Choroid plexus epithelial cell (primary cell): ENCODE measurements at regions not wholly inside any gene's neighbourhood (a gene's known extent, or its start where the extent isn't known, plus 50 kb on each side); places are given as distances from the start of the nearest gene placed in this dataset.

Experiments
- DNase-seq: peaks from one replicate; pipeline ENCODE4 v3.0.0-alpha.2; 2010; ENCODE audit warnings: low read depth
- H3K4me3 ChIP-seq: 2 replicates; pipeline ENCODE4 v1.5.1; 2011; ENCODE audit warnings: low read depth, mild to moderate bottlenecking, control low read depth, low read length, moderate library complexity
- CTCF ChIP-seq: conservative IDR thresholded peaks from 2 replicates; pipeline ENCODE4 v1.5.1; 2011; ENCODE audit warnings: low read depth, mild to moderate bottlenecking, control low read depth, inconsistent platforms, low read length, moderate library complexity

GRCh38 chr13:21757763-21758162, 86.9 kb downstream of the FGF9 start:
- H3K4me3 ChIP-seq, result no peak overlapping the region
- DNase-seq, result no peak
- TF ChIP-seq CTCF, result no peak

- no peak for DNase-seq
- TF ChIP-seq CTCF, result no peak
- no peak overlapping the region for H3K4me3 ChIP-seq
Observed at GRCh38 chr13:21758441-21758840, 87.6 kb downstream of the FGF9 start.

- TF ChIP-seq CTCF, result no peak
- H3K4me3 ChIP-seq, result no peak overlapping the region
- no peak for DNase-seq
Observed at GRCh38 chr13:21759463-21759862, 88.6 kb downstream of the FGF9 start.

- DNase-seq, result no peak
- H3K4me3 ChIP-seq, result no peak overlapping the region
- no peak for TF ChIP-seq CTCF
Observed at GRCh38 chr13:21759911-21760310, 89.0 kb downstream of the FGF9 start.

- no peak for DNase-seq
- H3K4me3 ChIP-seq, result no peak overlapping the region
Observed at GRCh38 chr13:21761770-21762169, 90.9 kb downstream of the FGF9 start.

GRCh38 chr13:21762512-21762911, 91.6 kb downstream of the FGF9 start:
- no peak overlapping the region for H3K4me3 ChIP-seq
- no peak for TF ChIP-seq CTCF
- DNase-seq, result no peak

More at GRCh38 chr13:21761770-21762169, 90.9 kb downstream of the FGF9 start:
- no peak for TF ChIP-seq CTCF

- H3K4me3 ChIP-seq, result no peak overlapping the region
- DNase-seq, result no peak
- no peak for TF ChIP-seq CTCF
Observed at GRCh38 chr13:21767032-21767431, 96.2 kb downstream of the FGF9 start.
